ENCODE measurements at regions not wholly inside any gene's neighbourhood (a gene's known extent, or its start where the extent isn't known, plus 50 kb on each side); places are given as distances from the start of the nearest gene placed in this dataset.

- no peak for TF ChIP-seq GATA2 (IDR thresholded peaks at IDR 0.05; ENCODE audit: low read depth, low read length)
- no peak for TF ChIP-seq GATA3 (IDR thresholded peaks at IDR 0.05; ENCODE audit: low read depth, low read length)
Measured at GRCh38 chr20:50245498-50246366, 55.1 kb downstream of the CEBPB start.
